ENCODE measurements at regions not wholly inside any gene's neighbourhood (a gene's known extent, or its start where the extent isn't known, plus 50 kb on each side); places are given as distances from the start of the nearest gene placed in this dataset.

GRCh38 chr5:87015901-87016300 is 251.8 kb upstream of the RASA1 start:
- TF ChIP-seq YY1 (IDR thresholded peaks at IDR 0.05; ENCODE audit: insufficient read depth, insufficient read length) (no peak), ZNF274 (IDR thresholded peaks at IDR 0.05; ENCODE audit: low read depth, low read length) (no peak), SUZ12 (IDR thresholded peaks at IDR 0.05; ENCODE audit: extremely low read depth, insufficient read depth, insufficient read length) (no peak)

Measured in NT2/D1 (cell line).